Medulla oblongata (tissue), 1 donor: ENCODE measurements at regions not wholly inside any gene's neighbourhood (a gene's known extent, or its start where the extent isn't known, plus 50 kb on each side); places are given as distances from the start of the nearest gene placed in this dataset.
"Not testable (repeated sequence)": the region's sequence is repeated elsewhere in the genome, so short reads cannot be mapped to it uniquely, and the experiment has no call there.

Experiments
- DNase-seq: peaks from one replicate; pipeline ENCODE4 v3.0.0-alpha.2; 2015; ENCODE audit errors: extremely low spot score

GRCh38 chr9:6104406-6104805 lies 89.0 kb upstream of the RANBP6 start:
- DNase-seq = not testable (repeated sequence)

GRCh38 chr9:6103911-6104310 lies 88.5 kb upstream of the RANBP6 start:
- DNase-seq = not testable (repeated sequence)

GRCh38 chr9:6102336-6102987 lies 87.0 kb upstream of the RANBP6 start:
- DNase-seq = not testable (repeated sequence)

GRCh38 chr9:6101725-6102124 lies 86.3 kb upstream of the RANBP6 start:
- DNase-seq = not testable (repeated sequence)

GRCh38 chr9:6099346-6099745 lies 83.9 kb upstream of the RANBP6 start:
- not testable (repeated sequence) for DNase-seq

- DNase-seq = no peak
Observed at GRCh38 chr9:6098431-6098830, 83.0 kb upstream of the RANBP6 start.

- DNase-seq = no peak
Observed at GRCh38 chr9:6096821-6097220, 81.4 kb upstream of the RANBP6 start.

- DNase-seq = peak; percentile 15
Observed at GRCh38 chr9:6090277-6091210, 75.1 kb upstream of the RANBP6 start.

GRCh38 chr9:6089300-6089699 lies 73.9 kb upstream of the RANBP6 start:
- no peak for DNase-seq

- no peak for DNase-seq
Observed at GRCh38 chr9:6086006-6086655, 70.7 kb upstream of the RANBP6 start.

- DNase-seq = peak; percentile 79
Observed at GRCh38 chr9:6080154-6080716, 64.8 kb upstream of the RANBP6 start.

GRCh38 chr9:6079386-6079785 lies 64.0 kb upstream of the RANBP6 start:
- no peak for DNase-seq

GRCh38 chr9:6078382-6079105 lies 63.1 kb upstream of the RANBP6 start:
- DNase-seq = no peak

GRCh38 chr9:6076851-6077250 lies 61.4 kb upstream of the RANBP6 start:
- no peak for DNase-seq

GRCh38 chr9:6073731-6074130 lies 58.3 kb upstream of the RANBP6 start:
- no peak for DNase-seq

- DNase-seq = no peak
Observed at GRCh38 chr9:6072865-6073264, 57.4 kb upstream of the RANBP6 start.

- no peak for DNase-seq
Observed at GRCh38 chr9:6072453-6072852, 57.0 kb upstream of the RANBP6 start.

- DNase-seq = peak; percentile 23
Observed at GRCh38 chr9:6068983-6069382, 53.6 kb upstream of the RANBP6 start.

- no peak for DNase-seq
Observed at GRCh38 chr9:6067426-6067825, 52.0 kb upstream of the RANBP6 start.
